ENCODE measurements at regions not wholly inside any gene's neighbourhood (a gene's known extent, or its start where the extent isn't known, plus 50 kb on each side); places are given as distances from the start of the nearest gene placed in this dataset.
"Not testable (repeated sequence)": the region's sequence is repeated elsewhere in the genome, so short reads cannot be mapped to it uniquely, and the experiment has no call there.

- no peak for DNase-seq (ENCODE audit: low spot score)
These were observed 485.6 kb downstream of the TMX3 start for GRCh38 chr18:68229351-68229750.

- DNase-seq (ENCODE audit: low spot score) = no peak
These were observed 493.7 kb downstream of the TMX3 start for GRCh38 chr18:68221111-68221724.

- DNase-seq (ENCODE audit: low spot score) = no peak
These were observed 494.4 kb downstream of the TMX3 start for GRCh38 chr18:68220458-68220857.

- DNase-seq (ENCODE audit: low spot score) = no peak
These were observed 495.0 kb downstream of the TMX3 start for GRCh38 chr18:68219872-68220271.

- no peak for DNase-seq (ENCODE audit: low spot score)
These were observed 495.6 kb downstream of the TMX3 start for GRCh38 chr18:68219274-68219673.

- DNase-seq (ENCODE audit: low spot score) = no peak
These were observed 499.0 kb downstream of the TMX3 start for GRCh38 chr18:68215931-68216330.

GRCh38 chr18:68186039-68186438 lies 528.9 kb downstream of the TMX3 start:
- DNase-seq (ENCODE audit: low spot score) = no peak

GRCh38 chr18:68181956-68182355 lies 533.0 kb downstream of the TMX3 start:
- no peak for DNase-seq (ENCODE audit: low spot score)

GRCh38 chr18:68179811-68180210 lies 535.1 kb downstream of the TMX3 start:
- DNase-seq (ENCODE audit: low spot score) = no peak

- DNase-seq (ENCODE audit: low spot score) = no peak
These were observed 536.0 kb downstream of the TMX3 start for GRCh38 chr18:68178921-68179320.

GRCh38 chr18:68177807-68178702 lies 536.9 kb downstream of the TMX3 start:
- no peak for DNase-seq (ENCODE audit: low spot score)

GRCh38 chr18:68176901-68177300 lies 538.0 kb downstream of the TMX3 start:
- DNase-seq (ENCODE audit: low spot score) = no peak

GRCh38 chr18:68172842-68173549 lies 541.9 kb downstream of the TMX3 start:
- DNase-seq (ENCODE audit: low spot score) = peak; percentile 6

- no peak for DNase-seq (ENCODE audit: low spot score)
These were observed 550.0 kb downstream of the TMX3 start for GRCh38 chr18:68164909-68165308.

- DNase-seq (ENCODE audit: low spot score) = not testable (repeated sequence)
These were observed 561.1 kb downstream of the TMX3 start for GRCh38 chr18:68153821-68154220.

GRCh38 chr18:68152770-68153169 lies 562.1 kb downstream of the TMX3 start:
- DNase-seq (ENCODE audit: low spot score) = peak; percentile 12

- no peak for DNase-seq (ENCODE audit: low spot score)
These were observed 563.9 kb downstream of the TMX3 start for GRCh38 chr18:68150961-68151360.

GRCh38 chr18:68148863-68149262 lies 566.0 kb downstream of the TMX3 start:
- no peak for DNase-seq (ENCODE audit: low spot score)

GRCh38 chr18:68147728-68148127 lies 567.2 kb downstream of the TMX3 start:
- DNase-seq (ENCODE audit: low spot score) = no peak

- no peak for DNase-seq (ENCODE audit: low spot score)
These were observed 593.1 kb downstream of the TMX3 start for GRCh38 chr18:68121826-68122225.

GRCh38 chr18:68121308-68121707 lies 593.6 kb downstream of the TMX3 start:
- DNase-seq (ENCODE audit: low spot score) = no peak

GRCh38 chr18:68114989-68115388 lies 598.5 kb upstream of the DSEL start:
- DNase-seq (ENCODE audit: low spot score) = no peak

- DNase-seq (ENCODE audit: low spot score) = no peak
These were observed 587.5 kb upstream of the DSEL start for GRCh38 chr18:68104036-68104435.
